PC-9 (cell line): ENCODE measurements at regions not wholly inside any gene's neighbourhood (a gene's known extent, or its start where the extent isn't known, plus 50 kb on each side); places are given as distances from the start of the nearest gene placed in this dataset.
A peak's percentile ranks its signal among the peaks of the same experiment; 100 is the strongest.

ENCODE experiments used
- BruUV-seq: library from RNA; stranded (reverse); fragments of 400-500 nt; replicated peaks from 2 replicates; lab custom pipeline; 2021; lab: Mats Ljungman, UMichigan
- CTCF ChIA-PET: fragments of 300-600 bp; sonication (Branson Sonifier 250); formaldehyde crosslinking; loops from one replicate; lab custom pipeline; 2022; ENCODE audit warnings: antibody characterized with exemption; lab: Charles Lee
- POLR2A ChIA-PET: fragments of 300-600 bp; sonication (Branson Sonifier 250); formaldehyde crosslinking; loops from one replicate; lab custom pipeline; 2022; ENCODE audit warnings: antibody characterized with exemption; ENCODE audit not compliant: unreplicated experiment; lab: Charles Lee
- DNase-seq, 2 experiments: peaks; one replicate each; pipeline versions ENCODE4 v3.0.0 to v3.0.0-alpha.2; 2015 to 2022; ENCODE audit warnings: mixed read lengths in 1 of 2
- H2AFZ ChIP-seq: fragments of 200-600 bp; sonication (generic); 2 replicates; pipeline ENCODE4 v1.8.1; 2017; ENCODE audit warnings: antibody characterized with exemption
- H3F3A ChIP-seq: fragments of 200-600 bp; sonication (generic); 2 replicates; pipeline ENCODE4 v1.8.1; 2017; ENCODE audit warnings: antibody characterized with exemption, mild to moderate bottlenecking, low read depth; ENCODE audit not compliant: insufficient read depth
- H3K27ac ChIP-seq: fragments of 200-600 bp; sonication (generic); 2 replicates; pipeline ENCODE4 v1.6.1; 2016; ENCODE audit warnings: mixed run types
- H3K27me3 ChIP-seq: fragments of 200-600 bp; sonication (generic); 2 replicates; pipeline ENCODE4 v1.6.1; 2016; ENCODE audit warnings: low read depth, mixed run types; ENCODE audit not compliant: insufficient read depth
- H3K36me3 ChIP-seq: fragments of 200-600 bp; sonication (generic); 2 replicates; pipeline ENCODE4 v1.6.1; 2016; ENCODE audit warnings: low read depth, mixed run types
- H3K4me1 ChIP-seq: fragments of 200-600 bp; sonication (generic); replicated peaks from 2 replicates; pipeline ENCODE4 v1.6.1; 2016; ENCODE audit warnings: mixed run types; ENCODE audit not compliant: insufficient read depth
- H3K4me2 ChIP-seq: fragments of 200-600 bp; sonication (generic); 2 replicates; pipeline ENCODE4 v1.6.1; 2017; ENCODE audit warnings: mixed run types
- H3K4me3 ChIP-seq: fragments of 200-600 bp; sonication (generic); 2 replicates; pipeline ENCODE4 v1.6.1; 2016; ENCODE audit warnings: mixed run types
- H3K79me2 ChIP-seq: fragments of 200-600 bp; sonication (generic); 2 replicates; pipeline ENCODE4 v1.6.1; 2017; ENCODE audit warnings: low read depth, mixed run types
- H3K9me2 ChIP-seq: fragments of 200-600 bp; sonication (generic); 2 replicates; pipeline ENCODE4 v1.8.1; 2017; ENCODE audit warnings: mild to moderate bottlenecking; ENCODE audit not compliant: insufficient read depth
- H3K9me3 ChIP-seq: fragments of 200-600 bp; sonication (generic); 2 replicates; pipeline ENCODE4 v1.8.1; 2016; ENCODE audit warnings: low read depth; ENCODE audit not compliant: insufficient read depth
- H4K20me1 ChIP-seq: fragments of 200-600 bp; sonication (generic); 2 replicates; pipeline ENCODE4 v1.8.1; 2017; ENCODE audit not compliant: insufficient read depth
- EZH2 ChIP-seq: fragments of 200-600 bp; sonication (generic); IDR thresholded peaks from 2 replicates; pipeline ENCODE4 v1.8.0; 2017; ENCODE audit warnings: antibody characterized with exemption, low read depth
- intact Hi-C: fragments of 100-400 bp; cut with micrococcal nuclease; formaldehyde crosslinking; loops from one replicate; pipeline ENCODE4 v1.10.0; 2022; ENCODE audit not compliant: unreplicated experiment
- TF ChIP-seq, protein P1 (sequence below): fragments of 200-600 bp; sonication (generic); conservative IDR thresholded peaks from 2 replicates; pipeline ENCODE4 v1.6.1; 2017; ENCODE audit warnings: mixed run types, antibody characterized with exemption, mild to moderate bottlenecking, moderate library complexity

DNA sequence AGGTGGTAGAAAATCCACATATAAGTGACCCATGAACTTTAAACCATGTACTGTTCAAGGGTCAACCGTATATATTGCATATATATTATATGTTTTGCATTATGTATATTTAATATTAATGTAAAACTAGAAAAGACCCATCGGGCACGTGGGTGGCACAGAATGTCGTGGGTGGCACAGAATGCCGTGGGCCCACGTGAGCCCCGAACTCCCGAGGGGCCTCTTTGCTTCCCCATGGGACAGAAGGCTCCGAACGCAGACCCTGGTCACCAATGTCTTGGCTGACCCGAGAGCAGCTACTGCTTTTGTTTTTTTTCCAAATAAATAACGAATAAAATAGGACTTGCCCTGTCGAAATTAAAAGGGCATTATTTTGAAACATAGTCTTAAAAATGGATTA is 415.4 kb downstream of the BRD1 start:
- ChIA-PET CTCF (no interaction called here), POLR2A (no interaction called here)
- no TSS peak for BruUV-seq
- no peaks in the 10 kb centered on the region for H3K79me2 ChIP-seq
- TF ChIP-seq, protein P1, sequence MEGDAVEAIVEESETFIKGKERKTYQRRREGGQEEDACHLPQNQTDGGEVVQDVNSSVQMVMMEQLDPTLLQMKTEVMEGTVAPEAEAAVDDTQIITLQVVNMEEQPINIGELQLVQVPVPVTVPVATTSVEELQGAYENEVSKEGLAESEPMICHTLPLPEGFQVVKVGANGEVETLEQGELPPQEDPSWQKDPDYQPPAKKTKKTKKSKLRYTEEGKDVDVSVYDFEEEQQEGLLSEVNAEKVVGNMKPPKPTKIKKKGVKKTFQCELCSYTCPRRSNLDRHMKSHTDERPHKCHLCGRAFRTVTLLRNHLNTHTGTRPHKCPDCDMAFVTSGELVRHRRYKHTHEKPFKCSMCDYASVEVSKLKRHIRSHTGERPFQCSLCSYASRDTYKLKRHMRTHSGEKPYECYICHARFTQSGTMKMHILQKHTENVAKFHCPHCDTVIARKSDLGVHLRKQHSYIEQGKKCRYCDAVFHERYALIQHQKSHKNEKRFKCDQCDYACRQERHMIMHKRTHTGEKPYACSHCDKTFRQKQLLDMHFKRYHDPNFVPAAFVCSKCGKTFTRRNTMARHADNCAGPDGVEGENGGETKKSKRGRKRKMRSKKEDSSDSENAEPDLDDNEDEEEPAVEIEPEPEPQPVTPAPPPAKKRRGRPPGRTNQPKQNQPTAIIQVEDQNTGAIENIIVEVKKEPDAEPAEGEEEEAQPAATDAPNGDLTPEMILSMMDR = no peak
- no peak for TF ChIP-seq EZH2
- H3K9me3 ChIP-seq = no peaks in the 10 kb centered on the region
- no peak overlapping the region for H3K27ac ChIP-seq
- no peak overlapping the region for H3K4me2 ChIP-seq
- no peak overlapping the region for H2AFZ ChIP-seq
- intact Hi-C loops = no loop called here
- H4K20me1 ChIP-seq = no peaks in the 10 kb centered on the region
- no peaks in the 10 kb centered on the region for H3K36me3 ChIP-seq
- peaks cover 93% of the 10 kb centered on the region for H3K27me3 ChIP-seq
- no peaks in the 10 kb centered on the region for H3K9me2 ChIP-seq
- no peak for DNase-seq
- H3K4me3 ChIP-seq = no peak overlapping the region
- H3F3A ChIP-seq = no peaks in the 10 kb centered on the region
- no peaks in the 10 kb centered on the region for H3K4me1 ChIP-seq

DNA sequence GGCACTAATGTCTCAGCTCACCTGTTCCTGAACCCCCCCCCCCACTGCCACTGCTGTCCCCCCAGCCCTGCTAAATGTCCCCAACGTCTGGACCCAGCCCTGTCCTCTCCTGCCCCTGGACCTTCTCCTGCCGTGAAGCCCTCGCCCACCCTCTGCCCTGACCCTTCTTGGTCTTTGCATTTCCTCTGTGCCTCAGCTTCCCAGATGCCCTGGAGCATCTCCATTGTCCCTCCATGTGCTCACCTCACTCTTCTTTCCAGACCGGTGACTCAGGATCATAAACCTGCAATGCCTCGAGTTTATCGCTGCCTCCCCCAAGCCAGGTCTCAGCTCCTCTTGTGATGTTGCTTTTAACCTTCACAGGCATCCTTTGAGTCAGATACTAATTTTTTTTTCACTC is 416.4 kb downstream of the BRD1 start:
- H3K27ac ChIP-seq = no peak overlapping the region
- no peaks in the 10 kb centered on the region for H3K9me2 ChIP-seq
- no peak overlapping the region for H2AFZ ChIP-seq
- CTCF ChIA-PET = no interaction called here
- no peak overlapping the region for H3K4me2 ChIP-seq
- intact Hi-C loops = no loop called here
- no peaks in the 10 kb centered on the region for H3F3A ChIP-seq
- POLR2A ChIA-PET = no interaction called here
- no peaks in the 10 kb centered on the region for H3K79me2 ChIP-seq
- no peaks in the 10 kb centered on the region for H3K4me1 ChIP-seq
- H4K20me1 ChIP-seq = no peaks in the 10 kb centered on the region
- no peak for DNase-seq
- peaks cover 93% of the 10 kb centered on the region for H3K27me3 ChIP-seq
- TF ChIP-seq, protein P1 = no peak
- no peak for TF ChIP-seq EZH2
- H3K36me3 ChIP-seq = no peaks in the 10 kb centered on the region
- no peaks in the 10 kb centered on the region for H3K9me3 ChIP-seq
- BruUV-seq = no TSS peak
- H3K4me3 ChIP-seq = no peak overlapping the region

DNA sequence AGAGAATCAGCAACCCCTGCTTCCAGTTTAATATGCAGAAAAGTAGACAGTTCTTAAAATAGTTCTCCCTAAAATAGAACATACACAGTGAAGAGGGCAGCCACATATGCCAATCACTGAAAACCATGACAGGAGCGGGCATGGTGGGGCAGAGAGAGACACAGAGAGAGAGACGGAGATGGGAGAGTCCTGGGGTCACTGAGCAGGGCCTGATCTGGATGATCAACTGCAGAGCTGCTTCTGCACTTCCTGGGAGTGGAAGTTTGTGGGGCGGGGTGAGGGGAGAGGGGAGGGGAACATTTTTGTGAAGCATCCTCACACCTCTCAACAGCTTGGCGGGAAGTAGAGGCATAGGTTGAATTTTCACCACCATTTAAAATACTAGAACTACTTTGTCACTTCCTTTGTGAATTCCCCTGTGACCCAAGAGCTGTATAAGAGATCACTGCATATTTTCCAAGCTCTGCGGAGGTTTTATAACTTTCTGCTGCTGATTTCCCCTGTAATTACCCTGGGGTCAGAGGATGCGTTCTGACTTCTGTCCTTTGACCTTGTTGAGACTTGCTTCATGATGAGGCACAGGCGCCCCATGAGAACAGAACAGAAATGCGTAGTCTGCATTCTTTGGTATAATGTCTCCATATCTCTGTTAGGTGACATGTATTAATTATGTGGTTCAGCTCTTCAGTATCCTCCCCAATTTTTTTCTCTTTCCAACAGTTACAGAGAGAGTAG is 419.4 kb downstream of the BRD1 start:
- BruUV-seq = no TSS peak

More for the DNA sequence above, 419.4 kb downstream of the BRD1 start:
- Histone ChIP-seq H3K79me2 (no peaks in the 10 kb centered on the region), H3K9me2 (no peaks in the 10 kb centered on the region), H3K4me1 (no peaks in the 10 kb centered on the region), H2AFZ (no peak overlapping the region), H3K9me3 (no peaks in the 10 kb centered on the region), H3K4me3 (no peak overlapping the region), H3K27ac (no peak overlapping the region), H3K36me3 (no peaks in the 10 kb centered on the region), H3K27me3 (peaks cover 94% of the 10 kb centered on the region), H3K4me2 (no peak overlapping the region), H3F3A (no peaks in the 10 kb centered on the region), H4K20me1 (no peaks in the 10 kb centered on the region)
- ChIA-PET POLR2A (no interaction called here), CTCF (no interaction called here)
- peak; percentile 73; the same call in 1 of the 2 replicates for TF ChIP-seq EZH2
- TF ChIP-seq, protein P1 = no peak
- DNase-seq = no peak
- intact Hi-C loops = no loop called here
